NCI-H82 treated with DMSO at 0.1 percent for 48 hours (cell line): ENCODE measurements at regions not wholly inside any gene's neighbourhood (a gene's known extent, or its start where the extent isn't known, plus 50 kb on each side); places are given as distances from the start of the nearest gene placed in this dataset.

Experiments
- DNase-seq: peaks from one replicate; lab custom pipeline; 2025; ENCODE audit not compliant: unreplicated experiment; lab: John Stamatoyannopoulos, UW

GRCh38 chr2:66794070-66794469, 359.1 kb downstream of the MEIS1 start:
- no peak for DNase-seq

GRCh38 chr2:66794551-66794950, 359.6 kb downstream of the MEIS1 start:
- no peak for DNase-seq

GRCh38 chr2:66802877-66803276, 368.0 kb downstream of the MEIS1 start:
- DNase-seq, result no peak

DNA sequence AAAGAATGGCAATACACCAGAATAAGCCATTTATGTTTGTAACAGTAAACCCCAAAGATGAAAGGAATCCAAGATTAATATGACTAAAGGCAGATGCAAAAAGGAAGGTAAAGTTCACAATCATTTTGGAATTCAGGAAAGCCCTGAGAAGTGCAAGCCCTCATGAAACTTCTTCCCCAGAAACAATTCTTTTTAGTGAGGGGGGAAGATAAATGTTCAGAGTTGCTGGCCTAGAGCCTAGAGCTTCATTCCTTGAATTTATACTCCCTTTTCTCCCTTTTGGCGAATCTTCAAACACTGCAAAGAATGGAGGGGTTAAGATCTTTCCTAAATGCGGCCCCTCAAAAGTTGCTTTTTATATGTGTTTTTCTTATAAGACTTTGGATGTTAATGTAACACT, 368.8 kb downstream of the MEIS1 start:
- no peak for DNase-seq

- DNase-seq, result no peak
Measured at GRCh38 chr2:66805016-66805865, 370.3 kb downstream of the MEIS1 start.

GRCh38 chr2:66805968-66806367, 371.0 kb downstream of the MEIS1 start:
- DNase-seq, result no peak

DNA sequence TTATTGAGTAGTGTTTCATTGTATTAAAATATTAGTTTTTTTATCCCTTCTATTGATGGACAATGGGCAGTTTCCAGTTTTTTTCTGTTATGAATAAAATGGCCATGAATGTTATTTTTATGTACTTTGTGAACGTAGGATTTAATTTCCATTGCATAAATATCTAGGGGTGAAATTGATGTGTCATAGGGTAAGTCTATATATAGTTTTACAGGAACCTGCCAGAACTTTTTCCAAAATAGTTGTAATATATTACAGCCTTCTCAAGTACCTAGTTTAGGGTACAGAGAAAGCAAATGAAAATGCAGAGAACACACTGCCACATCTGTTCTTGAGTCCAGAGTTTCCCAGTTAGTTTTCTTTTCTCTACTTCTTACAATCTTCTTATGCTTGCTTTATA, 378.6 kb downstream of the MEIS1 start:
- no peak for DNase-seq

GRCh38 chr2:66813976-66814375, 379.1 kb downstream of the MEIS1 start:
- DNase-seq, result no peak

DNA sequence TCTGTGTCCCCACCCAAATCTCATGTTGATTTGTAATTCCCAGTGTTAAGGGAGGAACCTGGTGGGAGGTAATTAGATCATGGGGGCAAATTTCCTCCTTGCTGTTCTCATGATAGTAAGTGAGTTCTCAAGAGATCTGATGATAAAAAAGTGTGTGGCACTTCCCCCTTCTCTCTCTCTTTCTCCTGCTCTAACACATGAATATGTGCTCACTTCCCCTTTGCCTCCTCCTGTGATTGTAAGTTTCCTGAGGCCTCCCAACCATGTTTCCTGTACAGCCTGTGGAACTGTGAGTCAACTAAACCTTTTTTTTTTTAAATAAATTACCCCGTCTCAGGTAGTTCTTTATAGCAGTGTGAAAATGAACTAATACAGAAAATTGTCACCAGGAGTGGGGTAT, 380.0 kb downstream of the MEIS1 start:
- no peak for DNase-seq

GRCh38 chr2:66815886-66816285, 381.0 kb downstream of the MEIS1 start:
- no peak for DNase-seq

GRCh38 chr2:66821168-66821567, 386.2 kb downstream of the MEIS1 start:
- DNase-seq, result no peak

- no peak for DNase-seq
Measured at GRCh38 chr2:66822186-66822585, 387.3 kb downstream of the MEIS1 start.

DNA sequence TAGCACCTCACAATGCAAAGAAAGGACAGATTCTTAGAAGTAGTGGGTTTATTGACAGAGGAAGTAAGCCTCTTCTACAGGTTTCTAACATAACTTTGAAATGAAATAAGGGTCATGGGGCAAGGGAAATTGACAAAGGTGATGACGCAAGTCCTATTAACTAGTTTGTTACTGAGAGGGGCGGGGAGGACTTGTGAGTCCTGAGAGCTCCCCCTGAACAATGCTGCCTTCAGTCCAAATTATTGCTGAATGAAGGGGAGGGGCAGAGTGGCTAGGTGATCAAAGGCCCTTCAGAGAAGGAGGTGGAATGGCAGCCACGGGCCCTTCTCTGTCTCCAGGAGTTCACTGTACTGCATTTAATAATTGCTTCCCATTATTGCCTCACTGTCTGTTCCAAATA, 390.0 kb downstream of the MEIS1 start:
- no peak for DNase-seq

GRCh38 chr2:66827851-66828250, 392.9 kb downstream of the MEIS1 start:
- DNase-seq, result no peak

DNA sequence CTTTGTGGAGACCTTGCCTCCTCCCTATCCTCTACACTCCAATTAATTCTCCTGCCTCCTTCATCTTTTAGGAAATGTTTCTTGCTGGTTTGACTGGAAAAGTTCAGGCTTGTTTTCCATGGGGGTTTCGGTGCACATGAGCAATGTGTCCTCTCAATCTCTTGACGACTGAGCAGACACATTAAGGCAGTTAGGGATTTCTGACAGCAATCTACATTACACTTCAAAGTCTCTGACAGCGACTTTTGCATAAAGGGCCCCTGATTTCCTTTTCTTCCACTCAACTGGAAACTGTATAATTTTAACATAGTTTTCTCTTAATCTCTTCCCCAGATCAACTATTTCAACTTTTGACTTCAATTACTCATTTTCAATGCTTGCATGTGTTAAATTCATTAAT, 394.0 kb downstream of the MEIS1 start:
- DNase-seq, result no peak

GRCh38 chr2:66830881-66831280, 396.0 kb downstream of the MEIS1 start:
- DNase-seq, result no peak

- DNase-seq, result no peak
Measured at GRCh38 chr2:66832646-66833435, 397.9 kb downstream of the MEIS1 start.

- no peak for DNase-seq
Measured at GRCh38 chr2:66834859-66835258, 399.9 kb downstream of the MEIS1 start.

- no peak for DNase-seq
Measured at GRCh38 chr2:66836851-66837250, 401.9 kb downstream of the MEIS1 start.

- no peak for DNase-seq
Measured at GRCh38 chr2:66839551-66840320, 404.8 kb downstream of the MEIS1 start.

- no peak for DNase-seq
Measured at GRCh38 chr2:66840321-66841002, 405.5 kb downstream of the MEIS1 start.
